ENCODE measurements at regions not wholly inside any gene's neighbourhood (a gene's known extent, or its start where the extent isn't known, plus 50 kb on each side); places are given as distances from the start of the nearest gene placed in this dataset.

DNA sequence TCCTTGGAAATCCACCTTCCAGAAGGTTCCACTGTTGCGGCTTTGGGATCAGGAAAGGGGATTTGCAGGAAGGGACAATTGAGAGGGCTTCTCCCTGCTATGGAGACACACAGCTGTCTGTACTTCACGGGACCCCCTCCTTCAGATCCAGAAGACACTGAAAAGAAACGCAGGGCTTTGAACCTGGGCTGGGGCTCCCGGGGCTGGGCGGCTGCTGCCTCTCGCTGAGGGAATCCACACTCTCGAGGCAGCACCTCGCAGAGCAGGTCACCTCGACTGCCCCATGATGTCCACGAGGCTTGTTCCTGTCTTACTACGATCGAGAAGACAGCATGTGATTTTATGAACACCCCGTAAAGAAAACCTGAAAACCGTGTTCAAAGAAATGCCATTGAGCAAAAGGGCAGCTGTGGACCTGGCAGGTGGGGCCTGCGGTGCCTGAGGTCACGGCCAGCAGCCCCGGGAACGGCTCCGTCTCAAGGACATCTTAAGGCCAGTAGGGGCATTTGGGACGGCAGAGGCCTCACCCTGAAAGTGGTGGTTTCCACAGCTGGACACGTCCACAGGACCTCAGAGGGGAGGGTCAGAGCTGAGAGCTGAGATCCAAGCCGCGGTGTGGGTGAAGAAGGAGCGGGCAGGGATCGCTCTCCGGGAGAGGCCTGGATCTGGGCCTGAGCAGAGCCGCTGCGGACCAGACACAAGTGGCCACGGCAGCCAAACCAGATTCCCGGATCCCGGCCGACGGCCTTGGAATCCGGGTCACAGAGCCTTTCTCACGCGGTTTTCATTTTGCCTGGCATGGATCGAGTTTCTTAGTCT, 165.7 kb downstream of the RTP5 start:
- Histone ChIP-seq H2AFZ (ENCODE audit: low read depth, low read length, poor library complexity, severe bottlenecking) (no peak overlapping the region), H3K4me2 (ENCODE audit: low read length) (no peak overlapping the region)
- intact Hi-C loops (cut with micrococcal nuclease) = no loop called here

More for the DNA sequence above, 165.7 kb downstream of the RTP5 start:
- Histone ChIP-seq H3K36me3 (ENCODE audit: control insufficient read depth in 1 of 2, insufficient read depth in 2 of 2, low read length in 2 of 2) (no peaks in the 10 kb centered on the region), H3K27me3 (ENCODE audit: insufficient read depth, low read length) (peaks cover 8% of the 10 kb centered on the region; the same call in 1 of the 2 replicates), H4K20me1 (ENCODE audit: insufficient read depth) (no peaks in the 10 kb centered on the region), H3K4me1 (ENCODE audit: control insufficient read depth in 1 of 2, insufficient read depth in 2 of 2, low read length in 2 of 2) (no peaks in the 10 kb centered on the region), H3K4me3 (replicated peaks in 1 of 2; ENCODE audit: low read depth in 1 of 2, low read length in 2 of 2) (no peak overlapping the region), H3K27ac (ENCODE audit: low read depth, low read length) (no peak overlapping the region), H3K9ac (ENCODE audit: low read length) (no peak overlapping the region), H3K9me2 (ENCODE audit: insufficient read depth) (no peaks in the 10 kb centered on the region), H3K9me3 (ENCODE audit: control insufficient read depth in 1 of 2, insufficient read depth in 1 of 2, low read depth in 1 of 2, low read length in 2 of 2) (no peaks in the 10 kb centered on the region), H3K79me2 (ENCODE audit: insufficient read depth, low read length) (no peaks in the 10 kb centered on the region)
- ChIA-PET CTCF (no interaction called here), POLR2A (no interaction called here), RAD21 (ENCODE audit: low non-redundant PET in 1 of 2, low total read pairs in 2 of 2, uncharacterized antibody in 2 of 2, unreplicated experiment in 2 of 2) (no interaction called here)
- DNase-seq (ENCODE audit: low read depth, low spot score) (no peak), ATAC-seq (no peak)
- no peak for TF ChIP-seq FOSL1 (IDR thresholded peaks at IDR 0.05; ENCODE audit: low read depth)
- no peak for TF ChIP-seq EZH2 (IDR thresholded peaks at IDR 0.05)
- TF ChIP-seq, protein P1, sequence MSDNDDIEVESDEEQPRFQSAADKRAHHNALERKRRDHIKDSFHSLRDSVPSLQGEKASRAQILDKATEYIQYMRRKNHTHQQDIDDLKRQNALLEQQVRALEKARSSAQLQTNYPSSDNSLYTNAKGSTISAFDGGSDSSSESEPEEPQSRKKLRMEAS (IDR thresholded peaks at IDR 0.05) = no peak
- TF ChIP-seq, protein P2, sequence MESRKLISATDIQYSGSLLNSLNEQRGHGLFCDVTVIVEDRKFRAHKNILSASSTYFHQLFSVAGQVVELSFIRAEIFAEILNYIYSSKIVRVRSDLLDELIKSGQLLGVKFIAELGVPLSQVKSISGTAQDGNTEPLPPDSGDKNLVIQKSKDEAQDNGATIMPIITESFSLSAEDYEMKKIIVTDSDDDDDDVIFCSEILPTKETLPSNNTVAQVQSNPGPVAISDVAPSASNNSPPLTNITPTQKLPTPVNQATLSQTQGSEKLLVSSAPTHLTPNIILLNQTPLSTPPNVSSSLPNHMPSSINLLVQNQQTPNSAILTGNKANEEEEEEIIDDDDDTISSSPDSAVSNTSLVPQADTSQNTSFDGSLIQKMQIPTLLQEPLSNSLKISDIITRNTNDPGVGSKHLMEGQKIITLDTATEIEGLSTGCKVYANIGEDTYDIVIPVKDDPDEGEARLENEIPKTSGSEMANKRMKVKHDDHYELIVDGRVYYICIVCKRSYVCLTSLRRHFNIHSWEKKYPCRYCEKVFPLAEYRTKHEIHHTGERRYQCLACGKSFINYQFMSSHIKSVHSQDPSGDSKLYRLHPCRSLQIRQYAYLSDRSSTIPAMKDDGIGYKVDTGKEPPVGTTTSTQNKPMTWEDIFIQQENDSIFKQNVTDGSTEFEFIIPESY (IDR thresholded peaks at IDR 0.05; ENCODE audit: extremely low read depth, insufficient replicate concordance, low read length) = no peak
- TF ChIP-seq, protein P3, sequence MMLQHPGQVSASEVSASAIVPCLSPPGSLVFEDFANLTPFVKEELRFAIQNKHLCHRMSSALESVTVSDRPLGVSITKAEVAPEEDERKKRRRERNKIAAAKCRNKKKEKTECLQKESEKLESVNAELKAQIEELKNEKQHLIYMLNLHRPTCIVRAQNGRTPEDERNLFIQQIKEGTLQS (IDR thresholded peaks at IDR 0.05) = no peak
- TF ChIP-seq RAD21 (IDR thresholded peaks at IDR 0.05; ENCODE audit: low read depth) = no peak
- TF ChIP-seq ELF1 (IDR thresholded peaks at IDR 0.05; ENCODE audit: borderline replicate concordance, low read depth) = no peak
- no TSS peak for BruUV-seq (replicated peaks)
